HG03159 (cell line): ENCODE measurements at regions not wholly inside any gene's neighbourhood (a gene's known extent, or its start where the extent isn't known, plus 50 kb on each side); places are given as distances from the start of the nearest gene placed in this dataset.

ENCODE experiments used
- ATAC-seq: cut with Tn5 transposase; IDR thresholded peaks from one replicate; pipeline ENCODE4 v1.9.1; 2021; ENCODE audit warnings: mild to moderate bottlenecking, moderate library complexity; ENCODE audit not compliant: unreplicated experiment

- no peak for ATAC-seq
Measured at GRCh38 chr15:96247621-96248305, 82.7 kb upstream of the NR2F2 start.

- ATAC-seq, result no peak
Measured at GRCh38 chr15:96252148-96252547, 78.4 kb upstream of the NR2F2 start.

- no peak for ATAC-seq
Measured at GRCh38 chr15:96253006-96253747, 77.3 kb upstream of the NR2F2 start.

DNA sequence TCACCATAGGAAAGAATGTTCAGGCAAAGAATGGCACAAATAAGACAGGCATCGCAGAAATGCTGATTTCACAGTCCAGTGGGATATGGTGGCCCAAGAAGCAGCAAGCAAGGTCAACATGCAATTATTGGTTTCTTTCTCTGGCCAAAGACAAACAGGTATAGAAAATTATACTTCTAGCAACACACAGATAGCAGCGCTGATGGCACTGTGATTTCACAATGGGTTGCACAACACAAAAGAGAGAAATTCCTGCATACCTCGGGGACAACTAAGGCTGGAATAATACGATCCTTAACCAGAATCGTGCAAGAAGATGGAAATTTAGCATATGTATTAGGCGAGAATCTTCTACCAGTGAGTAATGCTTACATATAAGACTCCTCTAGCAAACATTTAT is 76.3 kb upstream of the NR2F2 start:
- ATAC-seq, result no peak

GRCh38 chr15:96255599-96255998 is 74.9 kb upstream of the NR2F2 start:
- ATAC-seq, result no peak

GRCh38 chr15:96261575-96262034 is 68.9 kb upstream of the NR2F2 start:
- peak; percentile 87 for ATAC-seq

- ATAC-seq, result no peak
Measured at GRCh38 chr15:96262097-96262496, 68.4 kb upstream of the NR2F2 start.

DNA sequence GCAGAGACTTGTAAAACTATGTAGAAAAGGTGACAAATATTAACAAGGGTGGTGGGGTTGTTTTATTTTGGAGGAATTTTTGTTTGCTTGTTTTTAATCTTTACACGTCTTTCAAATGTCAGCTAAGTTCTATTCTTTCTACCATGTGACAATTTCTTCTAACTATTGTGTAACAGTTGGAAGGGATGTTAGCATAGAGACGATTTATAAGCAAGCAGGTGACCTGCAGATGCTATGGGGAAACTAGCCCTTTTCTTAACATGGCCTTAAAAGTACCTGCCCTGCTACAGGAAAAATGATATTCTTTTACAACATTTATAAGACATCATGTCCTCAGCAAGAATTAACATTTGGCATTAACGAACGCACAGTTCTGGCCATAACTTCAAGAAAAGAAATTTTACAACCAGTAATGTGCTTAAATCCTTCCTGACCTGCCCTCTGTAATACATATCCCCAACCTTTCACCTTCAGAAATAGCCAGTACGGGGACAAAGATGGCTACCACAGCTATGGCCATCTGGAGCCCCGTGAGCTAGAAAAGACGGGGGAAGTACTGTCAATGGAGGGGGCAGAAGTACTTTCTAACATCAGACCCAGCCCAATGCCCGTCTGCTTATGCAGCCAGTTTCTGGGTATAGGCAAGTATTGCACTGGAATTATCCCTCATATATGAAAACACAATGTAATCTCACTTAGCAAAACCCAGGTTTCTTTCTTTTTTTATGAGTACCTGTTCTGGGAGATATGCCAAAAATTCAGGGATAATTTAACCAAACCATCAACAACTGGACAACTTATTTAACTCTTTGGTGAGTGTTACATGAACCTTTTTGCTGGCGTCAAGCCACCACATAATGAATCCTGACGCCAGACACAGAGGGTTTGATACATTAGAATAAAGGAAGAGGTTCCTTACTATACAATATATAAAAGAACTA is 67.7 kb upstream of the NR2F2 start:
- ATAC-seq, result no peak

- no peak for ATAC-seq
Measured at GRCh38 chr15:96264351-96264798, 66.1 kb upstream of the NR2F2 start.

GRCh38 chr15:96264801-96265515 is 65.5 kb upstream of the NR2F2 start:
- no peak for ATAC-seq

GRCh38 chr15:96266456-96266855 is 64.0 kb upstream of the NR2F2 start:
- ATAC-seq, result no peak

DNA sequence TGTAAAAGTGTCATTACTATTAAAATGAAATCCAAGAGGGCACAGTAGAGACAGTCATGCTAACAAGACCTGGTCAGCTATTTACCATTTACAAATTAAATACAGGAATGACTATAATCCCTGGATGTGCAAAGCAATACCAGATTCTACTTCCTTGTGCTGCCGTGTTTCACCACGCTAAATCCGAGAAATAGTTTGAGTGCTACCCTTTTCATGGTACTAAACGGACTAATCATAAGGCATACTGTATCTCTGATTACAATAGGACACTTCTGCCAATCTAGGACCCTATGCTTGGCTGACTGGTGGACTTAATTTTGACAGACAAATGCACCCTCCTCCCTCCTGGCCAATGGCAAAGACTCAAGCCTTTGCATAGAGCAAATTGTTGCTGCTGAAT is 63.0 kb upstream of the NR2F2 start:
- ATAC-seq, result no peak

GRCh38 chr15:96268442-96269204 is 61.9 kb upstream of the NR2F2 start:
- ATAC-seq, result no peak

DNA sequence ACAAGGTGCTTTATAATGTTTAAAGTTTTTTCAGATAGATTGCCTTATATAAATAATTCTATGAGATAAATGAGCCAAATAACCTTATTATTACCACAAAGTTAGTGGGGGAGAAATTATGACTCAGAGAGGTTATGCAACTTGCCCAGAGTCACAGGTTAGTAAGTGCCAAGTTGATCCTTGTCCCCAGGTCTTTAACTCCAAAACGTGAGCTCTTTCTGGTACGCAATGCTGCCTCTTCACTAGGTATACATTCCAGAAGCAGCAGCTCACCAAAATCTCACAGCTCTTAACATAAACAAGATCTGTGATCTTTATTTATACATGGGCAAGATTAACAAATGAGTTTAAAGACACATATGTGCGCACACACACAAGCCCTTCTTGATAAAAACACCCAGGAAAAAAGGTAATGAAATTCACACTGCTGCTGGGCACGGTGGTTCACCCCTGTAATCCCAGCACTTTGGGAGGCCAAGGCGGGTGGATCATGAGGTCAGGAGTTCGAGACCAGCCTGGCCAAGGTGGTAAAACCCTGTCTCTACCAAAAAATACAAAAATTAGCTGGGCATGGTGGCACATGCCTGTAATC is 59.8 kb upstream of the NR2F2 start:
- ATAC-seq, result no peak

- ATAC-seq, result no peak
Measured at GRCh38 chr15:96272427-96272826, 58.1 kb upstream of the NR2F2 start.

DNA sequence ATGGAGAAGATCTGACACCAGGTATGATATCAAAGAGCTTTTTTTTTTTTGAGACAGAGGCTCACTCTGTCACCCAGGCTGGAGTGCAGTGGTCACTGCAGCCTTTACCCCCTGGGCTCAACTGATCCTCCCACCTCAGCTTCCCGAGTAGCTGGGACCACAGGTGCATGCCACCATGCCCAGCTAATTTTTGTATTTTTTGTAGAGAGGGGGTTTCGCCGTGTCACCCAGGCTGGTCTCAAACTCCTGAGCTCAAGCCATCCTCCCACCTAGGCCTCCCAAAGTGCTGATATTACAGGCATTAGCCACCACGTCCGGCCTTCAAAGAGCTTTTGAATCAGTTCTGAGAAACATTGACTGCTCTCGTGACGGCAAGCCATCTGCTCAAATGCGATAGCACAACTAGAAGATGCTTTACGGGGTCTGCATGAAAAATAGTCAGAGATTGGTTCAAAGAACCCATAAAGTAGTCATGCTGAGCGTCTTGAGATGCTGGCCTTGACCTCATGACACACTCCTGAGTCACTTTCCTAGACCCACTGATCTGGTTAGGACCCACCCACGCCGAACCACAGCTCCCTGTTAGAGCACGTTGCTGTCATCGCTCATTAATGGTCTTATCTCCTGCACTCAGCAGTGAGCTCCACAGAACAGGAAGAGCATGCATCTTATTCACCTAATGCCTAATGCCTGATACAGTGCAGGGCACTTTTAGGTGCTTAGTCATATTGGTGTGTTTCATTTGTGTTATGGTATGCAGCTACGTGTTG is 57.0 kb upstream of the NR2F2 start:
- ATAC-seq, result no peak

GRCh38 chr15:96274087-96274440 is 56.4 kb upstream of the NR2F2 start:
- no peak for ATAC-seq

DNA sequence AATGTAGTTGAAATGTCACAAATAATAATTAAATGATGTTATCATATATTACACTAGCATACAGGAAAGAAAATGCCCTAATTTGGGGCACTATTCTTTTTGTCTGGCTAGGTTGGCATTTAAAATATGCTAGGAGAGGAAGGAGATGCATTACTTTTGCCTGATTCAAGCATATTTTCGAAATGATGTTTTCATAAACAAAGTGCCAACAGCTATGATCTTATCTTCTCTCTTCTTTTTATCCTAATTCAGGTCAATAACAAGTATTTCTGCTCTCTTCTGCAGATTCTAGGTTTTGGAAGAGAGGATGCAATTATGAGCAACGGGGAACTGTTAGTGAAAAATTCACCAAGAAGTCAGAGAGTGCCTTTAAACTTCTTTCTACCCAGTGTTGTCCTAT is 55.8 kb upstream of the NR2F2 start:
- ATAC-seq, result no peak
